Breast epithelium (tissue), 4 donors: ENCODE measurements at regions not wholly inside any gene's neighbourhood (a gene's known extent, or its start where the extent isn't known, plus 50 kb on each side); places are given as distances from the start of the nearest gene placed in this dataset.

Source experiments
- DNase-seq, 2 donors: peaks; one replicate each; pipeline ENCODE4 v3.0.0-alpha.2; 2019; ENCODE audit warnings: low spot score in 2 of 2
- H3K27ac ChIP-seq, 2 donors: fragments of 200-600 bp; sonication (generic) in 1 of 2; one replicate each; pipeline ENCODE4 v1.5.1; 2016 to 2019; ENCODE audit warnings: mild to moderate bottlenecking in 1 of 2
- H3K27me3 ChIP-seq, 2 donors: fragments of 200-600 bp; sonication (generic) in 1 of 2; one replicate each; pipeline versions ENCODE4 v1.5.1 to v1.6.0; 2017 to 2019; ENCODE audit warnings: control low read depth in 1 of 2, mild to moderate bottlenecking in 1 of 2
- H3K36me3 ChIP-seq: fragments of 200-600 bp; one replicate; pipeline ENCODE4 v1.5.1; 2019
- H3K4me1 ChIP-seq, 2 donors: fragments of 200-600 bp; sonication (generic); one replicate each; pipeline ENCODE4 v1.5.1; 2016 to 2019; ENCODE audit warnings: control low read depth in 1 of 2
- H3K4me3 ChIP-seq, 3 donors: fragments of 200-600 bp; sonication (generic); 1 replicate in 2 of 3; 2 replicates in 1 of 3; pipeline ENCODE4 v1.5.1; 2016 to 2019; ENCODE audit warnings: mild to moderate bottlenecking in 3 of 3, moderate library complexity in 2 of 3
- H3K9me3 ChIP-seq, 2 donors: fragments of 200-600 bp; sonication (generic) in 1 of 2; one replicate each; pipeline ENCODE4 v1.5.1; 2016 to 2019; ENCODE audit warnings: control low read depth in 1 of 2
- POLR2A ChIP-seq: fragments of 450-650 bp; IDR thresholded peaks from one replicate; pipeline ENCODE4 v1.6.1; 2016; ENCODE audit warnings: antibody characterized with exemption, mild to moderate bottlenecking, moderate library complexity
- POLR2AphosphoS5 ChIP-seq, 3 donors: sonication (generic); formaldehyde crosslinking; IDR thresholded peaks; one replicate each; pipeline ENCODE4 v1.6.1; 2017; ENCODE audit warnings: antibody characterized with exemption in 3 of 3
- intact Hi-C: fragments of 100-400 bp; cut with DNase I; formaldehyde crosslinking; loops from one replicate; pipeline ENCODE4 v1.15.1; 2023; ENCODE audit warnings: low total_unique reads
- TF ChIP-seq, protein P1 (sequence below), 3 donors: fragments of 450-650 bp; IDR thresholded peaks; one replicate each; pipeline ENCODE4 v1.5.1; 2016 to 2017; ENCODE audit warnings: antibody characterized with exemption in 3 of 3, mild to moderate bottlenecking in 3 of 3, moderate library complexity in 3 of 3

DNA sequence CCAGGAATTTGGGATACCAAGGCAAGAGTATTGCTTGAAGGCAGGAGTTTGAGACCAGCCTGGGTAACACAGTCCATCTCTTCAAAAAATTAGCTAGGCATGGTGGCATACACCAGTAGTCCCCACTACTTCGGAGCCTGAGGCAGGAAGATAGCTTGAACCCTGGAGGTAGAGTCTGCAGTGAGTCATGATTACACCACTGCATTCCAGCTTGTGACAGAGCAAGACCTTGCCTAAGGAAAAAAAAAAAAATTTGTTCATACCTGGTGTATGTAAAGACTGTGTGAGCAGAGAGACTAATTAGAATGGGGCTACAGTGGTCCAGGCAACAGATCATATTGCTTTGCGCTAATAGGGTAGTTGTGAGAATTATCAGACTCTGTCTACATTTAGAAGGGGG is 778.3 kb upstream of the PCDH20 start:
- Histone ChIP-seq H3K4me3 (no peak overlapping the region), H3K27ac (no peak overlapping the region), H3K4me1 (no peaks in the 10 kb centered on the region), H3K36me3 (no peaks in the 10 kb centered on the region), H3K27me3 (no peaks in the 10 kb centered on the region), H3K9me3 (no peaks in the 10 kb centered on the region)
- TF ChIP-seq POLR2AphosphoS5 (IDR thresholded peaks at IDR 0.05) (no peak), POLR2A (no peak)
- TF ChIP-seq, protein P1, sequence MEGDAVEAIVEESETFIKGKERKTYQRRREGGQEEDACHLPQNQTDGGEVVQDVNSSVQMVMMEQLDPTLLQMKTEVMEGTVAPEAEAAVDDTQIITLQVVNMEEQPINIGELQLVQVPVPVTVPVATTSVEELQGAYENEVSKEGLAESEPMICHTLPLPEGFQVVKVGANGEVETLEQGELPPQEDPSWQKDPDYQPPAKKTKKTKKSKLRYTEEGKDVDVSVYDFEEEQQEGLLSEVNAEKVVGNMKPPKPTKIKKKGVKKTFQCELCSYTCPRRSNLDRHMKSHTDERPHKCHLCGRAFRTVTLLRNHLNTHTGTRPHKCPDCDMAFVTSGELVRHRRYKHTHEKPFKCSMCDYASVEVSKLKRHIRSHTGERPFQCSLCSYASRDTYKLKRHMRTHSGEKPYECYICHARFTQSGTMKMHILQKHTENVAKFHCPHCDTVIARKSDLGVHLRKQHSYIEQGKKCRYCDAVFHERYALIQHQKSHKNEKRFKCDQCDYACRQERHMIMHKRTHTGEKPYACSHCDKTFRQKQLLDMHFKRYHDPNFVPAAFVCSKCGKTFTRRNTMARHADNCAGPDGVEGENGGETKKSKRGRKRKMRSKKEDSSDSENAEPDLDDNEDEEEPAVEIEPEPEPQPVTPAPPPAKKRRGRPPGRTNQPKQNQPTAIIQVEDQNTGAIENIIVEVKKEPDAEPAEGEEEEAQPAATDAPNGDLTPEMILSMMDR (IDR thresholded peaks at IDR 0.05) = no peak
- DNase-seq = no peak
- intact Hi-C loops = no loop called here

DNA sequence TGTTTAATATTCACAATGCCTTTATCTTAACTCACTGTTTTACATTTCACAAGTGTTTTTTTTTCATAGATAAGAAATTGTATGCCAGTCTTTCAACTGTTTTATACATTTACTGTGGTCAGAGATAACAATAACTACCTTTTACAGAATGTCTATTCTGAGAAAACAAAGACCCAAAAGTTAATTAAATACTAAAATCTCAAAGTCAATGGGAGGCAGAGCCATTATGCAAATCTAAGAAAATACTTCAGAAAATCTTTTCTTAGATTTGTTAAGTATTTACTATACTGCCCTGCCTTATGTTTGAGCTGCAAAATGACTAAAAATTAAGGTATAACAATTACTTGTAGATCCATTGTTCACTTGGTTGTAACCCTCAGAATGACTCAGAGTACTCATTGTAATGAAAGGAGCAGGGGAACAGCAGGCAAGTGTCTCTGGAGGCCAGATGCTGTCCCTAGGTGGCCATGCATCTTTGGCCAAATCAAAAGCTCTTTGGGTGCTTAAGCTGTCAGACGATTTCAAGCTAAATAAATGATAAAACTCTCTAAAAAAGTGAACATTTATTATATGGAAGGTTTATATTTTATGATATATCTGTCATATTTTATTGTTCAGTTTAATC is 770.1 kb upstream of the PCDH20 start:
- H3K4me3 ChIP-seq = no peak overlapping the region
- no peak overlapping the region for H3K27ac ChIP-seq
- no peaks in the 10 kb centered on the region for H3K9me3 ChIP-seq
- intact Hi-C loops = no loop called here
- no peaks in the 10 kb centered on the region for H3K27me3 ChIP-seq
- H3K36me3 ChIP-seq = no peaks in the 10 kb centered on the region
- TF ChIP-seq POLR2A (no peak), POLR2AphosphoS5 (IDR thresholded peaks at IDR 0.05) (no peak)
- TF ChIP-seq, protein P1 (IDR thresholded peaks at IDR 0.05) = no peak
- no peaks in the 10 kb centered on the region for H3K4me1 ChIP-seq
- DNase-seq = no peak

DNA sequence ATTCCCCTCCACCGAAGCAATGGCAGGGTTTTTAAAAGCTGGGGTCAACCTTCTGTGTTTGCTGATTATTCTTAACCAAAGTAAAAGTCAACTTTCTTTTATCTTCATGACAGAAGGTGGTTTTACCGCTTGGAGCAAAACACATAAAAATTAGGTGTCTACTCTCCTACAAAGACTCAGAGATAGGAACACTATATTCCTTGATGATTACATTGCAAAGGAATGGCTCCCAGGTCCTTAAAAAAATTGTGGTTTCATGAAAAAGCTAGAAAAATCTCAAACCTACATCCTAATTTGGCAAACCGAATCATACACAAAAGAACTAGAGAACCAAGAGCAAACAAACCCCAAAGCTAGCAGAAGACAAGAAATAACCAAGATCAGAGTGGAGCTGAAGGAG is 760.4 kb upstream of the PCDH20 start:
- DNase-seq = no peak
- Histone ChIP-seq H3K27ac (no peak overlapping the region), H3K4me1 (no peaks in the 10 kb centered on the region), H3K27me3 (no peaks in the 10 kb centered on the region), H3K9me3 (no peaks in the 10 kb centered on the region), H3K36me3 (no peaks in the 10 kb centered on the region), H3K4me3 (no peak overlapping the region)
- intact Hi-C loops = no loop called here
- no peak for TF ChIP-seq POLR2AphosphoS5 (IDR thresholded peaks at IDR 0.05)
- no peak for TF ChIP-seq POLR2A
- TF ChIP-seq, protein P1 (IDR thresholded peaks at IDR 0.05) = no peak

DNA sequence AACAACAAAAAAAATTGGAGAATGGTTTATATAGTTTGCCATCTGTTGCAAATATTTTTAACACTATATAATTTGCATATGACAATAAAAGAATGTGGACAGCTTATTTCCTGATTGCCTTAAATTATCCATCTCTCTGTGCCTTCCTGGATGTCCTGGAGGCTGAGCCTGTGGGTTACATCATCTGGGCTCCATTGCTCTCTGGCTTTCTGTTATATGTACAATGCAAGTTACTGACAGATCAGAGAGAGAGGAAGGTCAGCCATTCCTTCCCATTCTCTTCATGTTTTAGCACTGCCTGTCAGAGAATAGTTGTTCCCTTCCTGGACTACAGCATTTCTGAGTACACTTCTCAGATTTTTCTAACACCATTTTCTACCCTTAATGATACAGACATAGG is 758.3 kb upstream of the PCDH20 start:
- no peaks in the 10 kb centered on the region for H3K4me1 ChIP-seq
- no peaks in the 10 kb centered on the region for H3K9me3 ChIP-seq
- H3K36me3 ChIP-seq = no peaks in the 10 kb centered on the region
- TF ChIP-seq POLR2AphosphoS5 (IDR thresholded peaks at IDR 0.05) = no peak
- TF ChIP-seq, protein P1 (IDR thresholded peaks at IDR 0.05) = no peak
- TF ChIP-seq POLR2A = no peak
- H3K27me3 ChIP-seq = no peaks in the 10 kb centered on the region
- intact Hi-C loops = no loop called here
- no peak overlapping the region for H3K4me3 ChIP-seq
- no peak overlapping the region for H3K27ac ChIP-seq
- DNase-seq = no peak

DNA sequence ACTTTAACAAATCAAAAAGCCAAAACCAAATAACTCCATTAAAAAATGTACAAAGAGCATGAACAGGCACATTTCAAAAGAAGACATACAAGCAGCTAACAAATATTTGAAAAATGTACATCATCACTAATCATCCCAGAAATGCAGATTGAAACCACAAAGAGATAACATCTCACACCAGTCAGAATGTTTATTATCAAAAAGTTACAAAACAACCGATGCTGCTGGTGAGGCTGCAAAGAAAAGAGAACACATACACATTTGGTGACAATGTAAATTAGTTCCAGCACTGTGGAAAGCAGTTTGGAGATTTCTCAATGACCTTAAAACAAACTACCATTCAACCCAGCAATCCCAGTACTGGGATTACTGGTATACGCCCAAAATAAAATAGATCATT is 756.0 kb upstream of the PCDH20 start:
- Histone ChIP-seq H3K27ac (no peak overlapping the region), H3K4me3 (no peak overlapping the region), H3K36me3 (no peaks in the 10 kb centered on the region), H3K9me3 (no peaks in the 10 kb centered on the region), H3K27me3 (no peaks in the 10 kb centered on the region), H3K4me1 (no peaks in the 10 kb centered on the region)
- TF ChIP-seq POLR2A = no peak
- TF ChIP-seq POLR2AphosphoS5 (IDR thresholded peaks at IDR 0.05) = no peak
- TF ChIP-seq, protein P1 (IDR thresholded peaks at IDR 0.05) = no peak
- intact Hi-C loops = no loop called here
- DNase-seq = no peak
